ENCODE measurements at regions not wholly inside any gene's neighbourhood (a gene's known extent, or its start where the extent isn't known, plus 50 kb on each side); places are given as distances from the start of the nearest gene placed in this dataset.

DNA sequence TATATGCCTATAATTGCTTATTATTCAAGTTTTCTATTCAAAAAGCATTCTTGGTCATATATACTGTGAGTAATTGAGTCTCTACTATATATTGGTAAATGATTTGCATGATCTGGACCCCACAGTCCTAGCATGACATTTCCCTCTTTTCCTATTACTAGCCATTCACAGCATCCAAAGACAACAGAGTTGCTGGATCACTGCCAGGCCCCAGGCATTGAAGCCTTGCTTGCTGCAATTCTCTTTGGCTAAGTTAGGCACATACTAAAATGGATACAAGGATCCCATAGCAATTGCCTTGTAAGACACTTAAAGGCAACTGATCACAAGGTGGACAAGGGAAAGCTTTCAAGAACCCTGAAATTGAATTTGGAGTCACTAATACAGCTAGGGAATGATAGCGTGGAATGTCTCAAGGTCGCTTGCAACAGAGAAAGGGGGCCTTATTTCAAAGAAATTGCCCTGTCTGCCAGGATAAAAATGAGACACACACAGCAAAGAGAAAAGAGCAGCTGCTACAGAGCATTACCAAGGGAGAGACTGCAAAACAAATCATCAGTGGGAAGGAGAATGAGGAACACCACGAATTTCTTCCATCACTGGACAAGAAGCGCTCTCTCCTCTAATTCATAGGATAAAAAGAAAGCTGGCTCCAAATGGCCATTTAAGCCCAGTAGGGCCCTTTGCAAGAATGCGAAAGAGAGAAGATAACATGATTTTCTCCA lies 77.1 kb upstream of the EPHA4 start:
- no peak for DNase-seq (ENCODE audit: low spot score)
- Mint-ChIP-seq H3K4me3 (ENCODE audit: unreplicated experiment) (no peak overlapping the region), H3K9me3 (ENCODE audit: low read depth) (peaks cover 2% of the 10 kb centered on the region), H3K4me1 (ENCODE audit: low read depth) (no peaks in the 10 kb centered on the region), H3K27me3 (ENCODE audit: low read depth) (no peaks in the 10 kb centered on the region), H3K27ac (ENCODE audit: unreplicated experiment) (no peak overlapping the region), H3K36me3 (ENCODE audit: low read depth) (no peaks in the 10 kb centered on the region)
- TF ChIP-seq, protein P1, sequence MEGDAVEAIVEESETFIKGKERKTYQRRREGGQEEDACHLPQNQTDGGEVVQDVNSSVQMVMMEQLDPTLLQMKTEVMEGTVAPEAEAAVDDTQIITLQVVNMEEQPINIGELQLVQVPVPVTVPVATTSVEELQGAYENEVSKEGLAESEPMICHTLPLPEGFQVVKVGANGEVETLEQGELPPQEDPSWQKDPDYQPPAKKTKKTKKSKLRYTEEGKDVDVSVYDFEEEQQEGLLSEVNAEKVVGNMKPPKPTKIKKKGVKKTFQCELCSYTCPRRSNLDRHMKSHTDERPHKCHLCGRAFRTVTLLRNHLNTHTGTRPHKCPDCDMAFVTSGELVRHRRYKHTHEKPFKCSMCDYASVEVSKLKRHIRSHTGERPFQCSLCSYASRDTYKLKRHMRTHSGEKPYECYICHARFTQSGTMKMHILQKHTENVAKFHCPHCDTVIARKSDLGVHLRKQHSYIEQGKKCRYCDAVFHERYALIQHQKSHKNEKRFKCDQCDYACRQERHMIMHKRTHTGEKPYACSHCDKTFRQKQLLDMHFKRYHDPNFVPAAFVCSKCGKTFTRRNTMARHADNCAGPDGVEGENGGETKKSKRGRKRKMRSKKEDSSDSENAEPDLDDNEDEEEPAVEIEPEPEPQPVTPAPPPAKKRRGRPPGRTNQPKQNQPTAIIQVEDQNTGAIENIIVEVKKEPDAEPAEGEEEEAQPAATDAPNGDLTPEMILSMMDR (IDR thresholded peaks at IDR 0.05): no peak

DNA sequence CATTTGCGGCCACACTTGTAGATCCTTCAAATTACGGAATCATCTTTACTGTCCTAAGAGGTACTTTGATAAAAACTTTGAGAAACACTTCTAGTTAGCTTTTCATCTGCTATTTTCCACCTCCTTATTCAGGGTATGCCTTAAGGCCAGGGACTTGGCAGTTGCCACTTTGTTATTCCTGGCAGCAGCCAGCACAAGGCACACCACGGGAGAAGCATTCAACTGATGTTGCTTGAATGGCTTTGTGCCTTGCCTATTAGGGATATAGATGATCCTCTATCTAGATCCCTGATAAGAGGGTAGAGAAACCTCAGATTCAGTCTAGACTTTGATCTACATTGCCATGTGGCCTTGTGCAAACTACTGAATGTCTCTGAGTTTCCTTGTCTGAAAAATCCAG lies 70.3 kb upstream of the EPHA4 start:
- Mint-ChIP-seq H3K36me3 (ENCODE audit: low read depth) (no peaks in the 10 kb centered on the region), H3K4me1 (ENCODE audit: low read depth) (no peaks in the 10 kb centered on the region), H3K4me3 (ENCODE audit: unreplicated experiment) (no peak overlapping the region), H3K27me3 (ENCODE audit: low read depth) (peaks cover 5% of the 10 kb centered on the region), H3K9me3 (ENCODE audit: low read depth) (peaks cover 15% of the 10 kb centered on the region), H3K27ac (ENCODE audit: unreplicated experiment) (no peak overlapping the region)
- TF ChIP-seq, protein P1 (IDR thresholded peaks at IDR 0.05): no peak
- DNase-seq (ENCODE audit: low spot score): no peak

DNA sequence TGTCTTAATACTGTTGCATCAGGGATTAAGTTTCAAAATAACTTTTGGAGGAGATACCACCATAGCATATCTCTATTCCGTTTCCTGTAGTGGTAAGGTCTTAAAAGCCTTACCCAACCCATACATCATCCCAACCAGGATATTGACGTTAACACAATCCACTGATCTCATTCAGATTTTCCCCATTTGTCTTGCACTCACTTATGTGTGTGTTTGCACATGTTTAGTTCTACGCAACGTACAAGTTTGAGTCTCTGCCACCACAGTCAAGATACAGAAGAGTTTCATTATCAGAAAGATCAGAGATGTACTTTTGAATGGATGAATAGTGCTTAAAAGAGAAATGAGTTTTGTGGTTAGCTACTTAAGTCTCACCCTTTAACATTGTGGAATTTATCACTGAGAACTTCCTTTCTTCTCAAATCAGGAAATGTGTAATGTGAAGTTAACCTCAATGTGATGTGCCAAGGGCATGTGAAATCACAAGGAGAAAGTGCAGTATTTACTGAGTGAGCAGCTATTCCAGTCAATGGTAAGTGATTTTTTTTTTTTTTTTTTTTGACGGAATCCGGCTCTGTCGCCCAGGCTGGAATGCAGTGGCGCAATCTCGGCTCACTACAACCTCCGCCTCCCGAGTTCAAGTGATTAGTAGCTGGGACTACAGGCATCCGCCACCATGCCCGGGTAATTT lies 69.2 kb upstream of the EPHA4 start:
- no peak overlapping the region for H3K4me3 Mint-ChIP-seq (ENCODE audit: unreplicated experiment)

DNA sequence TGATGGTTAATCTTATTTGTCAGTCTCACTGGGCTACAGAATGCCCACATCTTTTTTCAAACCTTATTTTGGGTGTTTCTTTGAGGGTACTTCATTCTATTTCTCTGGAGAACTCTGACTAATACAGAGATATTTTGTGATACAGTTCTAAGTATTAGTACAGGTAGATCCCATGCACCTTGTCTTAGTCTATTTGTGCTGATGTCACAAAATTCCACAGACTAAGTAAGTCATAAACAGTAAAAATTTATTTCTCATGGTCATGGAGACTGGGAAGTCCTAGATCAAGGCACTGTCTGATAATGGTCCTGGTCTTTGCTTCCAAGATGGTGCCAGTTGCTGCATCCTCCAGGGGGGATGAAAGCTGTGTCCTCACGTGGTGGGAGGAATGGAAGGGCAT lies 68.6 kb upstream of the EPHA4 start:
- peaks cover 5% of the 10 kb centered on the region for H3K27me3 Mint-ChIP-seq (ENCODE audit: low read depth)
- H3K4me3 Mint-ChIP-seq (ENCODE audit: unreplicated experiment): no peak overlapping the region
- no peaks in the 10 kb centered on the region for H3K4me1 Mint-ChIP-seq (ENCODE audit: low read depth)
- no peak overlapping the region for H3K27ac Mint-ChIP-seq (ENCODE audit: unreplicated experiment)
- TF ChIP-seq, protein P1 (IDR thresholded peaks at IDR 0.05): no peak
- H3K9me3 Mint-ChIP-seq (ENCODE audit: low read depth): peaks cover 13% of the 10 kb centered on the region
- no peak for DNase-seq (ENCODE audit: low spot score)
- no peaks in the 10 kb centered on the region for H3K36me3 Mint-ChIP-seq (ENCODE audit: low read depth)

More for the DNA sequence above, 69.2 kb upstream of the EPHA4 start:
- H3K4me1 Mint-ChIP-seq (ENCODE audit: low read depth): no peaks in the 10 kb centered on the region
- peaks cover 5% of the 10 kb centered on the region for H3K27me3 Mint-ChIP-seq (ENCODE audit: low read depth)
- no peaks in the 10 kb centered on the region for H3K36me3 Mint-ChIP-seq (ENCODE audit: low read depth)
- peaks cover 15% of the 10 kb centered on the region for H3K9me3 Mint-ChIP-seq (ENCODE audit: low read depth)
- no peak for DNase-seq (ENCODE audit: low spot score)
- no peak overlapping the region for H3K27ac Mint-ChIP-seq (ENCODE audit: unreplicated experiment)
- TF ChIP-seq, protein P1 (IDR thresholded peaks at IDR 0.05): no peak

DNA sequence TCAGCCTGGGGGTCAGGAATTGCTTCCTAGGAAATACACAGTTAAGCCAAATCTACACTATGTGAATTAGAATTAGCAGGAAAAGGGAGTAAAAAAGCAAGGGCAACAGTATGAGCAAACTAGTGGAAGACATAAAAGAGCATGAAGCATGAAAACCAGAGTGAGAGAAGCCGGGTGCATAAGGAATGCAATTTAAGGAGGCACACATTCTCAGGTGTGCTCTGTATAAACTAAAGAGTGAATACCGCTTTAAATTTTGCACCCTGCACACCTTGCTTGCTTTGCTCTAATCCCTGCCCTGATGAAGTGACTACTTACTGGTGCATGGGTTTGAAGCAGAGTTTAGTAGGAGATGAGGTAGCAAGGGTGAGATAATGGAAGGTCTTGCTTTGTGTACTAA lies 65.7 kb upstream of the EPHA4 start:
- H3K27ac Mint-ChIP-seq (ENCODE audit: unreplicated experiment): no peak overlapping the region
- no peak overlapping the region for H3K4me3 Mint-ChIP-seq (ENCODE audit: unreplicated experiment)
- peaks cover 5% of the 10 kb centered on the region for H3K27me3 Mint-ChIP-seq (ENCODE audit: low read depth)
- TF ChIP-seq, protein P1 (IDR thresholded peaks at IDR 0.05): no peak
- H3K36me3 Mint-ChIP-seq (ENCODE audit: low read depth): no peaks in the 10 kb centered on the region
- peaks cover 10% of the 10 kb centered on the region for H3K9me3 Mint-ChIP-seq (ENCODE audit: low read depth)
- no peaks in the 10 kb centered on the region for H3K4me1 Mint-ChIP-seq (ENCODE audit: low read depth)
- no peak for DNase-seq (ENCODE audit: low spot score)

All from chondrocyte (in vitro differentiated cells).